ENCODE measurements at regions not wholly inside any gene's neighbourhood (a gene's known extent, or its start where the extent isn't known, plus 50 kb on each side); places are given as distances from the start of the nearest gene placed in this dataset.

- no peak for TF ChIP-seq REST (IDR thresholded peaks at IDR 0.05)
- TF ChIP-seq CTCF (IDR thresholded peaks at IDR 0.05; ENCODE audit: low read depth, low read length, missing input control): no peak
- TF ChIP-seq SP1 (IDR thresholded peaks at IDR 0.05): no peak
Measured at GRCh38 chr5:105413406-105413990, 1850.9 kb upstream of the NUDT12 start.

Measured in liver (tissue), 3 donors.